HepG2 (cell line): ENCODE measurements at regions not wholly inside any gene's neighbourhood (a gene's known extent, or its start where the extent isn't known, plus 50 kb on each side); places are given as distances from the start of the nearest gene placed in this dataset.

Experiments
- CEBPB ChIP-seq: IDR thresholded peaks from 2 replicates; pipeline ENCODE4 v1.6.1; 2011; ENCODE audit warnings: low read depth, low read length, improper control_type of control experiment, borderline replicate concordance
- HBP1 ChIP-seq: IDR thresholded peaks from 2 replicates; pipeline ENCODE4 v1.6.1; 2016; ENCODE audit warnings: low read depth, control low read depth
- MED1 ChIP-seq: sonication (generic); formaldehyde crosslinking; IDR thresholded peaks from 2 replicates; pipeline ENCODE4 v1.4.0; 2020; ENCODE audit warnings: missing genetic modification reagents
- MEIS2 ChIP-seq: sonication (generic); formaldehyde crosslinking; IDR thresholded peaks from 2 replicates; pipeline ENCODE4 v1.9.0; 2021; ENCODE audit warnings: mild to moderate bottlenecking, missing genetic modification reagents
- MXD1 ChIP-seq: sonication (generic); formaldehyde crosslinking; IDR thresholded peaks from 2 replicates; pipeline ENCODE4 v1.4.0; 2020; ENCODE audit warnings: mild to moderate bottlenecking, missing genetic modification reagents
- POLR2A ChIP-seq, 2 experiments: IDR thresholded peaks; 2 replicates each; pipeline ENCODE4 v1.6.1; 2011; ENCODE audit warnings: low read depth in 2 of 2, low read length in 2 of 2, mild to moderate bottlenecking in 1 of 2, moderate library complexity in 1 of 2; ENCODE audit not compliant: insufficient read depth in 1 of 2
- REXO4 ChIP-seq: sonication (generic); formaldehyde crosslinking; IDR thresholded peaks from 2 replicates; pipeline ENCODE4 v1.8.0; 2022; ENCODE audit warnings: missing genetic modification reagents, mild to moderate bottlenecking, borderline replicate concordance
- SMARCC2 ChIP-seq: fragments of 450-650 bp; IDR thresholded peaks from 2 replicates; pipeline ENCODE4 v1.6.1; 2017; ENCODE audit warnings: antibody characterized with exemption, mild to moderate bottlenecking
- SP2 ChIP-seq: sonication (generic); formaldehyde crosslinking; IDR thresholded peaks from 2 replicates; pipeline ENCODE4 v1.5.1; 2020; ENCODE audit warnings: mild to moderate bottlenecking, missing genetic modification reagents
- TBP ChIP-seq: sonication (generic); formaldehyde crosslinking; IDR thresholded peaks from 2 replicates; pipeline ENCODE4 v1.5.0; 2020; ENCODE audit warnings: missing genetic modification reagents
- ZFP36 ChIP-seq: fragments of 150-350 bp; IDR thresholded peaks from 2 replicates; pipeline ENCODE4 v1.6.1; 2018; ENCODE audit warnings: borderline replicate concordance, low read length, low read depth; ENCODE audit not compliant: partially characterized antibody
- ZNF572 ChIP-seq: sonication (generic); formaldehyde crosslinking; IDR thresholded peaks from 2 replicates; pipeline ENCODE4 v1.5.1; 2020; ENCODE audit warnings: mild to moderate bottlenecking, missing genetic modification reagents
- TF ChIP-seq, protein P1 (sequence below): sonication (generic); formaldehyde crosslinking; IDR thresholded peaks from 2 replicates; pipeline ENCODE4 v1.5.0; 2020; ENCODE audit warnings: mild to moderate bottlenecking, missing genetic modification reagents, moderate library complexity
- TF ChIP-seq, protein P2 (sequence below): sonication (generic); formaldehyde crosslinking; IDR thresholded peaks from 2 replicates; pipeline ENCODE4 v1.5.0; 2020; ENCODE audit warnings: mild to moderate bottlenecking, missing genetic modification reagents

DNA sequence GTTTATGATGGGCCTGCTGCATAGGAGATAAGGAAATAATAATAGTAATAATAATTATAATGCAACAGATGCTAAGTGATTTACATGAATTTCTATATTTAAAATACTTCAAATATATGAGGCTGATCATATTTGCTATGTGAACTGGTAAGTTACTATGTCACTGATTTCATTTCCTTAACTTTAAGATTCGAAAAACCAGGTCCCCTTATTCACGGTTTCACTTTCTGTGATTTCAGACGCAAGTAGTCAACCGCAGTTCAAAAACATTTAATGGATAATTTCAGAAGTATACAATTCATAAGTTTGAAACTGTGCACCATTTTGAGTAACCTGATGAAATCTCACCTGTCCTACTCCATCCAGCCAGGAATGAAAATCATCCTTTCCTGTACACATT, 1697.1 kb upstream of the LRRTM1 start:
- TF ChIP-seq, protein P1, sequence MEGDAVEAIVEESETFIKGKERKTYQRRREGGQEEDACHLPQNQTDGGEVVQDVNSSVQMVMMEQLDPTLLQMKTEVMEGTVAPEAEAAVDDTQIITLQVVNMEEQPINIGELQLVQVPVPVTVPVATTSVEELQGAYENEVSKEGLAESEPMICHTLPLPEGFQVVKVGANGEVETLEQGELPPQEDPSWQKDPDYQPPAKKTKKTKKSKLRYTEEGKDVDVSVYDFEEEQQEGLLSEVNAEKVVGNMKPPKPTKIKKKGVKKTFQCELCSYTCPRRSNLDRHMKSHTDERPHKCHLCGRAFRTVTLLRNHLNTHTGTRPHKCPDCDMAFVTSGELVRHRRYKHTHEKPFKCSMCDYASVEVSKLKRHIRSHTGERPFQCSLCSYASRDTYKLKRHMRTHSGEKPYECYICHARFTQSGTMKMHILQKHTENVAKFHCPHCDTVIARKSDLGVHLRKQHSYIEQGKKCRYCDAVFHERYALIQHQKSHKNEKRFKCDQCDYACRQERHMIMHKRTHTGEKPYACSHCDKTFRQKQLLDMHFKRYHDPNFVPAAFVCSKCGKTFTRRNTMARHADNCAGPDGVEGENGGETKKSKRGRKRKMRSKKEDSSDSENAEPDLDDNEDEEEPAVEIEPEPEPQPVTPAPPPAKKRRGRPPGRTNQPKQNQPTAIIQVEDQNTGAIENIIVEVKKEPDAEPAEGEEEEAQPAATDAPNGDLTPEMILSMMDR (CRISPR knock-in tag) = no peak
- TF ChIP-seq TBP = no peak
- no peak for TF ChIP-seq CEBPB
- TF ChIP-seq ZFP36 = no peak
- TF ChIP-seq, protein P2, sequence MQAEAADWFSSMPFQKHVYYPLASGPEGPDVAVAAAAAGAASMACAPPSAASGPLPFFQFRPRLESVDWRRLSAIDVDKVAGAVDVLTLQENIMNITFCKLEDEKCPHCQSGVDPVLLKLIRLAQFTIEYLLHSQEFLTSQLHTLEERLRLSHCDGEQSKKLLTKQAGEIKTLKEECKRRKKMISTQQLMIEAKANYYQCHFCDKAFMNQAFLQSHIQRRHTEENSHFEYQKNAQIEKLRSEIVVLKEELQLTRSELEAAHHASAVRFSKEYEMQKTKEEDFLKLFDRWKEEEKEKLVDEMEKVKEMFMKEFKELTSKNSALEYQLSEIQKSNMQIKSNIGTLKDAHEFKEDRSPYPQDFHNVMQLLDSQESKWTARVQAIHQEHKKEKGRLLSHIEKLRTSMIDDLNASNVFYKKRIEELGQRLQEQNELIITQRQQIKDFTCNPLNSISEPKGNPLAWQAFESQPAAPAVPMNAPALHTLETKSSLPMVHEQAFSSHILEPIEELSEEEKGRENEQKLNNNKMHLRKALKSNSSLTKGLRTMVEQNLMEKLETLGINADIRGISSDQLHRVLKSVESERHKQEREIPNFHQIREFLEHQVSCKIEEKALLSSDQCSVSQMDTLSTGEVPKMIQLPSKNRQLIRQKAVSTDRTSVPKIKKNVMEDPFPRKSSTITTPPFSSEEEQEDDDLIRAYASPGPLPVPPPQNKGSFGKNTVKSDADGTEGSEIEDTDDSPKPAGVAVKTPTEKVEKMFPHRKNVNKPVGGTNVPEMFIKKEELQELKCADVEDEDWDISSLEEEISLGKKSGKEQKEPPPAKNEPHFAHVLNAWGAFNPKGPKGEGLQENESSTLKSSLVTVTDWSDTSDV (CRISPR knock-in tag) = no peak
- TF ChIP-seq MXD1 (CRISPR knock-in tag) = no peak
- TF ChIP-seq SP2 (CRISPR knock-in tag) = no peak
- no peak for TF ChIP-seq POLR2A (IDR thresholded peaks at IDR 0.05; ENCODE audit: insufficient read depth in 1 of 2, low read depth in 2 of 2, low read length in 2 of 2)
- no peak for TF ChIP-seq SMARCC2
- TF ChIP-seq REXO4 (CRISPR knock-in tag) = no peak
- no peak for TF ChIP-seq MED1 (CRISPR knock-in tag)
- TF ChIP-seq ZNF572 (CRISPR knock-in tag) = no peak
- TF ChIP-seq MEIS2 = no peak
- TF ChIP-seq HBP1 = no peak
